HG03469 (cell line): ENCODE measurements at regions not wholly inside any gene's neighbourhood (a gene's known extent, or its start where the extent isn't known, plus 50 kb on each side); places are given as distances from the start of the nearest gene placed in this dataset.
"Not testable (repeated sequence)": the region's sequence is repeated elsewhere in the genome, so short reads cannot be mapped to it uniquely, and the experiment has no call there.

Experiments used
- ATAC-seq: cut with Tn5 transposase; IDR thresholded peaks from one replicate; pipeline ENCODE4 v1.9.1; 2021; ENCODE audit warnings: mild to moderate bottlenecking, moderate library complexity, moderate number of reproducible peaks; ENCODE audit not compliant: unreplicated experiment

GRCh38 chr1:233435622-233436021 is 108.1 kb downstream of the MAP3K21 start:
- ATAC-seq = no peak

DNA sequence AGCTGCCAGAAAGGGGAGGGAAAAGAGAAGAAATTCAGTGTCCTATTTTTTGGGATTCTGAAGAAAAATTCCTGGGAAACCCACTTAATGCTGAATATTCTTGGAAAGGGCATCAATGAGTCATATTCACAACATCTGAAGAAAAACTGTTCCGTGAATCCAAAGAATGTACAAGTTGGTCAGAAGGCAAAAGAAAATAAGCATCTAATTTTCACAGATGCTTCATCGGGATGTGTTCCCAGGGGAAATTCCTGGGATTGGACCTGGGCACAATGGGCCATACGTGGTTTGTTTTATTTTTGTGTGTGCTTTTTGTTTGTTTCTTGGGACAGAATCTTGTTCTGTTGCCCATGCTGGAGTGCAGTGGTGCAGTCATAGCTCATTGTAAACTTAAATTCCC is 112.2 kb downstream of the MAP3K21 start:
- ATAC-seq = no peak

- ATAC-seq = no peak
These were observed 113.5 kb downstream of the MAP3K21 start for GRCh38 chr1:233440951-233441401.

- ATAC-seq = no peak
These were observed 114.7 kb downstream of the MAP3K21 start for GRCh38 chr1:233442026-233442780.

- no peak for ATAC-seq
These were observed 115.7 kb downstream of the MAP3K21 start for GRCh38 chr1:233443040-233443760.

- ATAC-seq = no peak
These were observed 117.0 kb downstream of the MAP3K21 start for GRCh38 chr1:233444484-233444883.

DNA sequence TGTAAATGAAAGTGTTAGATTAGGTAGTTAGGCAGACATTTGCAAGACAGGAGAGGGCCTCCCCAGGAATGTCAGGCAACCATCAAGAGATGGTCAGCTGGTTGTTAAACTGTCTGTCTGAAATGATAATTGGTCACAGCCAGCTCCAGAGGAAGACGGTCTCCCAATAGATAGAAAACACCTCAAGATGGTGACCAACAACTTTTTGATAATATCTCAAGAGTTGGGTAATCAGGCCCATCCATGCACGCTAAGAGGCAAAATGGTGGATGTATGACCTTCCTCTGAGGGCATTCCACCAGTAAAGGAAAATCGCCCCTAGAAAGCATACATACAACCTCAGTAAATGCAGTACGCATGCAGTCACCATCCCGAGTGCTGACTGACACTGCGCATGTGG is 118.2 kb downstream of the MAP3K21 start:
- ATAC-seq = no peak

DNA sequence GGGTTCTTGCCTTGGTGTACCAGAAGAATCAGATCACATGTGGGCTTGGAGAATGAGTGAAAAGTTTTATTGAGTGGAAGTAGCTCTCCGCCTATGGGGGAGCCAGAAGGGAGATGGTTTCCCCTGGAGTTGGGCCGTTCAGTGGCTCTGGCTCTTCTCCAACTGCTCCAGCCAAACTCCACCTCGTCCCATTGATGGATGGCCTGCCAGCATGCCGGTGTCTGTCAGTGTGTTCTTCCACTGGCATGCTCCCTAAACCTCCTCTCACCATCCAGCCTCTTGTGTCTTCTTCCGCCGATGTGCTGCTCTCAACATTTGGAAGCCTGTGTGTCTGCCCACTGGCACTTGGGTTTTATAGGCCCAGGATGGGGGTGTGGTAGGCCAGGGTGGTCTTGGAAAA is 119.4 kb downstream of the MAP3K21 start:
- no peak for ATAC-seq

- ATAC-seq = no peak
These were observed 120.7 kb downstream of the MAP3K21 start for GRCh38 chr1:233448109-233448689.

- ATAC-seq = no peak
These were observed 125.2 kb downstream of the MAP3K21 start for GRCh38 chr1:233452724-233453123.

DNA sequence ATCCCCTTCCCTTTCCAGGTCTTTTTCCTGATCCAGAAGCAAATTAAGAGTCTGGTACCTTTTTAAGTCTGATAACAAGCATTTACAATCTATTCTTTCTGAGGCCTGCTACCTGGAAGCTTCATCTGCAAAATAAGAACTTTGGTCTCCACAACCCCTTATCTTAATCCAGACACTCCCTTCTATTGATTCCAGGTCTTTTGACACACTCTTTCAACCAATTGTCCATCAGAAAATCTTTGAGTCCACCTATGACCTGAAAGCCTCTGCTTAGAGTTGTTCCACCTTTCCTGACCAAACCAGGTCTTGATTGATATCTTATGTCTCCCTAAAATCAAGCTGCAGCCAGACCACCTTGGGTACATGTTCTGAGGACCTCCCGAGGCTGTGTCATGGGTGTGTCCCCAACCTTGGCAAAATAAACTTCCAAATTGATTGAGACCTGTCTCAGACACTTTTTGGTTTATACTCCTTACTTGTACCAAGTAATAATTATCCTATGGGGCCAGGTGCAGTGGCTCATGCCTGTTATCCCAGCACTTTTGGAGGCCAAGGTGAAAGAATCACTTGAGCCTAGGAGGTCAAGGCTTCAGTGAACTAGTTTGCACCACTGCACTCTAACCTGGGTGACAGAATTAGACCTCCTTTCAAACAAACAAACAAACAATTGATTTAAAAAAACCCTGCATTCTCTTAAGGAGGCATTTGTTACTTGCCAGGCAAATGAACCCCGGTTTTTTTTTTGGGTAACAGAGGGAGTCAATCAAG is 126.1 kb downstream of the MAP3K21 start:
- no peak for ATAC-seq

DNA sequence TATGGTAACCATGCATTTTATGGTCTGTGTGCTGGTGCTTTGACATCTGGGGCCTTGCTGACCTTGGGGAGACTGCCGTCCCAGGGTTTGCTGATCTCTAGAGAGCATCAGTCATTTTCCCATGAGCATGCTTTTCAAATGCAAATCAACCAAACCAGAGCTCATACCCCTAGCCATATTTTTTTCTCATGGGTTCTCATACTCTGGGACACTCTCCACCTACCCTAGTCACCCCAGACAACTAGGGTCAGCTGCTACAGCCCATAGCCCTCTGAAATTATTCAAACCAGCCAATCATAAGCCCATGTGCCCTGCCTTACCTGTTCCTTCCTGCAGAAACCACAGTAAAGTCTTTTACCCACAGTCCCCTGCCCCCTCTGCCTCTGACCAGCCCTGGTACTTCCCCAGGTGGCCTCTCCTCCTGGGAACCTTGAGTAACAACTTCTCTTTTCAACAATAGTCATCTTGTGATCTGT is 132.0 kb downstream of the MAP3K21 start:
- ATAC-seq = peak; percentile 65

DNA sequence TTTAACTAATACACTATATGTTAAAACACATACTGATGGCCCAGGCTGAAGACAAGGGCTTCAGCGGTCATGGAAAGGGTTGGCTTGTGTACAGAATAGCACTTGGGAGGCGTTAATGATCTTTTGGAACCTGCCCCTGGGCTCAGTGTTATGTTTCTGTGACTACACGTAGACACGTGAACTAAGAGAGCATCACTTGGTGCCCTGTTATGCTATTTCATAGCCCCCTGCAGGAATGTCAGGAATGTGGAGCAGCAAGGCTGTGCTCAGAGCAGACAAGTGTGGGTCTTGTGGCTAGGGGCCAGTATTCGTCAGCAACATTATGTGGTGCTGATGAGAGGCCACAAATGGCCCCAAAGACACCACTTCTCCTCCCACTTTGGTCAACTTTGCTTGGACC is 132.4 kb downstream of the MAP3K21 start:
- no peak for ATAC-seq

GRCh38 chr1:233460692-233461091 is 133.2 kb downstream of the MAP3K21 start:
- ATAC-seq = no peak

DNA sequence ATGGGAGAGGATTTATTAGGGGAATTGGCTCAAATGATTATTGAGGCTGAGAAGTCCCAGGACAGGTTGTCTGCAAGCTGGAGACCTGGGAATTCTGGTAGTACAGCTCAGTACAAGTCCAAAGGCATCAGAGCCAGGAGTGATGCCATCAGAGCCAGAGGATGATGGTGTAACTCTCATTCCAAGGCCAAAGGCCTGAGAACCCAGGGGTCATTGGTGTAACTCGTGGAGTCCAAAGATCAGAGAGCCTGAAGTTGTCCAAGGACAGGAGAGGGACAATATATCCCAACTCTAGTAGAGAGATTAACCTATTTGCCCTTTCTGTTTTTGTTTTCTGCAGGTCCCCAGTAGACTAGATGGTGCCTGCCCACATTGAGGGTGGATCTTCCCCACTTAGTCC is 134.3 kb downstream of the MAP3K21 start:
- no peak for ATAC-seq

DNA sequence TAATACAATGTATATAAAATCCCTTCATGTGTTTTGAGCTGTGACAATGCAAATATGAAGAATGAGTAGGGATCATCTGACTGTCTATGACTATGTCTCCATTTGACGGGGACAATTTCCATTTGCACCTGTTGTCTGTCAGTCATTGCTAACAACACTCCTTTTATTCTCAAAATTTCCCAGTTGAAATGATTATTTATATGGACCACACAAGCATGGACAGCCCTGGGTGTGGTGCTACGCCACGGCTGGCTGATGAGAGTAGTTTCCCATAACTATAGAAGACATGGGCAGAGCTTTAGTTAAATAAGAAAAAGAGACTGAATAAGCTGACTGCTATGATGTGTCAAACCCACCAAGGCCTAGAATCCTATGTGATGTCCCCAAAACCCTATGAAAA is 135.8 kb downstream of the MAP3K21 start:
- ATAC-seq = no peak

DNA sequence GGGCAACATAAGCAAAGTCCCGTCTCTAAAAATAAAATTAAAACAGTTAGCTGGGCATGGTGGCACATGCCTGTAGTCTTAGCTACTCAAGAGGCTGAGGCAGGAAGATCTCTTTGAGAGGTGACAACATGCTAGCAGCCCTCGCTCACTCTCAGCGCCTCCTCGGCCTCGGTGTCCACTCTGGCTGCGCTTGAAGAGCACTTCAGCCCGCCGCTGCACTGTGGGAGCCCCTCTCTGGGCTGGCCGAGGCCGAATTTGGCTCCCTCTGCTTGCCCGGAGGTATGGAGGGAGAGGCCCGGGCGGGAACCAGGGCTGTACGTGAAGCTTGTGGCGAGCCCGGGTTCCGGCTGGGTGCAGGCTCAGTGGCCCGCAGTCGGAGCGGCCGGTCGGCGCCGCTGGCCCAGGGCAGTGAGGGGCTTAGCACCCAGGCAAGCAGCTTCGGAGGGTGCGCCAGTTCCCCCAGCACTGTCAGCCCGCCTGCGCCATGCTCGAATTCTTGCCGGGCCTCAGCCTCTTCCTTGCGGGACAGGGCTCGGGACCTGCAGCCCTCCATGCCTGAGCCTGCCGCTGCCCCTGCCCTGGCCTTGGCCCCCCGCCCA is 138.3 kb downstream of the MAP3K21 start:
- no peak for ATAC-seq

DNA sequence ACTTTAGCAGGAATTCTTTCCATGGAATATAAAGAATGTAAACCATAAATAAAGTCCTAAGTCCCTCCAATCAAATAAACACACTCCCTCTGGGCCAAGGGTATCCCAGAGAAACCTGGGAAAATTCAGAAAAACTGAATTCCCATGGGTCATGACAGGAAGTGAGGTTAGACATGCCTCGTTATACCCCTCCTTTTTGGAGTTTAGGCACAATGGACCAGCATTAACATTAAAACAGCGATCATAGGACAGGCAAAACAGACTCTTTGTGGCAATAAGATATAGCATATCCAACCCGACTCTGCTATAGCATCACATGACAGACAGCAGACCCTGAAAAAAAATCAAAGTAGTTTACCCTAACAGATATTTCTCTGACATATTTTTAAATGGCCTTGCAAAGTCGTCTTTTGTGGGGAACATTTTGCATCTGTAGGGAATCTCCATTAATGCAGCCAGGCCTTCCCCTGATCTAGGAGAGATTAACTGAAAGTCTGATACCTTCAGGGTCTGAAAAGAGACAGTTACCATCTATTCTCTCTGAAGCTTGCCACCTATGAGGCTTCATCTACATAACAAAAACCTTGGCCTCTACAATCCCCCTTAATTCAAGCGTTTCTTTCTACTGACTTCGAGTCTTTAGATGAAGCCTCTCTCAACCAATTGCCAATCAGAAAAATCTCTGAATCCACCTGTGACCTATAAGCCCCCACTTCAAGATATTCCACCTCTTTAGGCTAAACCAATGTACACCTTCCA is 143.0 kb upstream of the KCNK1 start:
- ATAC-seq = no peak

GRCh38 chr1:233471851-233472250 is 142.1 kb upstream of the KCNK1 start:
- ATAC-seq = not testable (repeated sequence)

- not testable (repeated sequence) for ATAC-seq
These were observed 141.1 kb upstream of the KCNK1 start for GRCh38 chr1:233472796-233473195.
